ENCODE measurements at regions not wholly inside any gene's neighbourhood (a gene's known extent, or its start where the extent isn't known, plus 50 kb on each side); places are given as distances from the start of the nearest gene placed in this dataset.

DNA sequence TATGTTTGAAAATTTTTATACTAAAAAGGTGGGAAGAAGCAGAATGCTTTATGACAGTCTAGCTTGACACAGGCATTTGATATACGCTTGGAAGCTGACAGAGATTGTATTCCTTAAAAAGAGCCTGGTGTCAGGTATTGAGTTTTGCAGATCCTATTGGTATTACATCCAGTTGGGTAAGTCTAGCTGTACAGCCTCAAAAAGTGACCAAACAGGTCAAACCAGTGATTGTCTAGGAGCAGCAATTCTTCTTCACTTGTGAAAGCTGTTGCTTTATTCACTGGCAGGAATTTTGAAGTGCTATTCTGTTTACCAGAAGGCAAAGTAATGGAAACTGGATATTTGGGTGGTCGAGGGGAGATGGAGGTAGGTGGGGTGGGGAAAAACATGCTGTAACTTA lies 77.5 kb downstream of the UCHL1 start:
- H3K9me3 Mint-ChIP-seq, result peaks cover 3% of the 10 kb centered on the region
- H3K4me1 Mint-ChIP-seq (ENCODE audit: low read depth), result no peaks in the 10 kb centered on the region
- H3K4me3 Mint-ChIP-seq, result no peak overlapping the region
- no peak overlapping the region for H3K27ac Mint-ChIP-seq
- no peaks in the 10 kb centered on the region for H3K36me3 Mint-ChIP-seq (ENCODE audit: low read depth)
- H3K27me3 Mint-ChIP-seq, result peaks cover 5% of the 10 kb centered on the region

DNA sequence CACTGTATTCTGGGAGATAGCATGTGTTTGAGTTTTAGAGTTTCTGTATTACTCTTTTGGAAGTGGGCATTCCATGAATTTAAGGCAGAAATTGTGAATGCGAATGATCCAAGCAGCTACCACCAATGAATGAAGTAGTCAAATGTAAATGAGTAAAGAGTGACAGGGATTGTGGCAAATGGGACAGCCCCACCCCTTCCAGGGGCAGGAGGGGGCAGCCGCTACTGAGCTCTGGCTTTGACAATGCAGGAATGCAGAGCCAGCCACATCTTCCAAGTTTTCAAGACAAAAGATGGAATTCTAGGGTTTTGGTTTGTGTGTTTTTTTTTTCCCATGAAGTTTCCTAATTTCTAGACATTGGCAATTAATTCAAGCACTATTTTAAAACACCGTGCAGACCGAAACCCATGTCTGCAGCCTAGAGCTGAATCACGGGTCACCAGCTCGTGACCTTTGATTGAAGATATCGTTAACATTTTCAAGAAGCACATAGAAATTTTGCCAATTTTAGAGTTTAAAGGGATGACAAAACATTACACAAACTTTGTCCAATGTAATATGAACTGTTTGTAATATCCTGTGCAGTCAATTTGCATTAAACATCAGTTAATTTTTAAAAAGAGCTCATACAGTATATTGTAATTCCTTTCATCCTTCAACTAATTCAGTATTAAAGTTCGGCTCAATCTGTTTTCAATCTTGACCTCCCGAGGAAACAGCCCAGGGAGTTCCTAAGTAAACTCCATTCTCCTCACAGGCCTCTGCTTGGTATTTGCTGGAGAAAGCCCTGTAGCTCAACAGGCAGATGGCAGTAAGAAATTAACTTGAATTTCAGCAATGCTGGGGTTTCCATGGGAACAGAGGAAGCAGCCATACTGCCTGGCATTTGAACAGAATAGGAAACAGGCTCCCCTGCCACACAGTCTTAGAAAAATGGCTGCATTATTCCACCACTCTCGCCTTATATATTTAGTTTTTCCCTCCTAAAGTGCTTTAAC lies 83.4 kb downstream of the UCHL1 start:
- H3K4me3 Mint-ChIP-seq, result no peak overlapping the region
- H3K27ac Mint-ChIP-seq, result no peak overlapping the region
- no peaks in the 10 kb centered on the region for H3K4me1 Mint-ChIP-seq (ENCODE audit: low read depth)
- no peaks in the 10 kb centered on the region for H3K36me3 Mint-ChIP-seq (ENCODE audit: low read depth)
- H3K9me3 Mint-ChIP-seq, result peaks cover 7% of the 10 kb centered on the region
- peaks cover 3% of the 10 kb centered on the region for H3K27me3 Mint-ChIP-seq

DNA sequence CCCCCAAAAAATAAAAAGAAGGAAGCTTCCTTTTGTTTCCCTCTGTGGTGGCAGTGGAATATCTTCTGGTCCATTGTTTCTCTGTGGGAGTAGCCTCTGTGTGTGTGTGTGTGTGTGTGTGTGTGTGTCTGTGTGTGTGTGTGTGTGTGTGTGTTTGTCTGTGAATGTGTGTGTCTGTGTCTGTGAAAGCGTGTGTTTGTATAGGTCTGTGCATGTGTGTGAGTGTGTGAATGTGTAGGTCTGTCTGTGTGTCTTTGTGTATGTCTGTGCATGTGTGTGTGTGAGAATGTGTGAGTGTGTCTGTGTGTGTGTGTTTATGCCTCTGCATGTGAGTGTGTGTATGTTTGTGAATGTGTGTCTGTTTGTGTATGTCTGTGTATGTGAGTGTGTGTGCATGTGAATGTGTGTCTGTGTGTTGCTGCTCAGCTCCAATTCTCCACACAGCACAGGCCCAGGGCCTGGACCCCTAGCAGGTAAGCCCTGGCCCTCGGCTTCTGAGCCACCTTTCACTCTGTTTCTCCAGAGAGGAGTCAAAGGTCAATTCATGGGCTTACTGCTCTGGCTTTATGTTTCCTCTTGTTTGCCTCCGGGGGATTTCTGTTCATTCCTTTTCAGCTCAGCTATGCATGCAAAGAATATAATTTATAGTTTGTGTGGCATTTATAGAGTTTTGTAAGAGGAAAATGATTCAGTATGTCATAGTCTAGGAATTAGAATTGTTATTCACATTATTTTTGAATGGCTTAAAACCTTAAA lies 89.8 kb downstream of the UCHL1 start:
- Mint-ChIP-seq H3K27ac (no peak overlapping the region), H3K9me3 (peaks cover 4% of the 10 kb centered on the region), H3K36me3 (ENCODE audit: low read depth) (no peaks in the 10 kb centered on the region), H3K27me3 (peaks cover 9% of the 10 kb centered on the region), H3K4me3 (no peak overlapping the region), H3K4me1 (ENCODE audit: low read depth) (no peaks in the 10 kb centered on the region)

DNA sequence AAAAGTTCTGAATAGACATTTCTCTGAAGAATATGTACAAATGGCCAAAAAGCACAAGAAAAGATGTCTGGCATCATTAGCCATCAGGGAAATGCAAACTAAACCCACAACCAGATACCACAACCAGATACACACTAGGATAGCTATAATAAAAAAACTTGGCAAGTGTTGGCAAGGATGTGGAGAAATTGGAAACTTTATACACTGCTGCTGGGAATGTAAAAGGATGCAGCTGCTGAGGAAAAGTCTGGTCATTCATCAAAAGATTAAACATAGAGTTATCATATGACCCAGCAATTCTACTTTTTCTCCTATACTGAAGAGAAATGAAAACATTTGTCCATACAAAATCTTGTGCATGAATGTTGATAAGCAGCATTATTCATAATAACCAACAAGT lies 92.3 kb downstream of the UCHL1 start:
- Mint-ChIP-seq H3K27ac (no peak overlapping the region), H3K4me3 (no peak overlapping the region), H3K27me3 (peaks cover 10% of the 10 kb centered on the region), H3K36me3 (ENCODE audit: low read depth) (no peaks in the 10 kb centered on the region), H3K9me3 (peaks cover 4% of the 10 kb centered on the region), H3K4me1 (ENCODE audit: low read depth) (no peaks in the 10 kb centered on the region)

DNA sequence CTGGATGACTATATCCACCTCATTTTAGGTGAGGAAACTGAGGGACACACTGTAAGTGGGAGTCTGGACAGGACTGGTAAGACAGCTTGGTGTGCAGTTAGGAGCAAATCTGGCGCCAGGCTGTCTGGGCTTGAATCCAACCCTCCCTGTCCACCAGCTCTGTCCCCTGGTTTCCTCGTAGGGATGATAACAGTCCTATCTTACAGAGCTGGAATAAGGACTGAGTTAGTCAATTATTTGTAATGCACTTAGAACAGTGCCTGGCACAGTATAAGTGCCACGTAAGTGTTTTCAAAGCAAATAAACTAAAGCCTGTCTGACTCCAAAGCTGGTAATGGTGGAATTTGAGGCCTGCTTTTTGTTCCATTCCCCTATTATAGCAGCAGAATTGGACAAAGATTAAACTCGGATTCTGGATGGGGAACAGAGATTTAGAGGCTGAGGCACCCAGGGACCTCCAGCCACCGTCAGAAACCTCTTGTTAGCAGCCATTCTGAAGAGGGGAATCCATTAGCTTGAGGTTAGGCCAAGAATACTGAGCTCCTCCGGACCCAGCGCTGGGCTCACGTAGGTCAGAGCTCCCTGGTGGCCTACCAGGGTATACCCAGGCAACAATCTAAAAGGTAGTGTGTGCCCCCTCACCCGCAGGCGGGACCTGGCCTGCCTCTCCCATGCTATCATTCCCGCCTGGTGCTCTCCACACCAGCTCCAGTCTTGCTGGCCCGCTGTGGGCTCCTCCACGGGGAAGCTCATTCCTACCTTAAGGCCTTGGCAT lies 102.1 kb downstream of the UCHL1 start:
- Mint-ChIP-seq H3K36me3 (ENCODE audit: low read depth) (no peaks in the 10 kb centered on the region), H3K27me3 (peaks cover 42% of the 10 kb centered on the region), H3K27ac (no peak overlapping the region), H3K9me3 (no peaks in the 10 kb centered on the region), H3K4me1 (ENCODE audit: low read depth) (no peaks in the 10 kb centered on the region), H3K4me3 (no peak overlapping the region)

DNA sequence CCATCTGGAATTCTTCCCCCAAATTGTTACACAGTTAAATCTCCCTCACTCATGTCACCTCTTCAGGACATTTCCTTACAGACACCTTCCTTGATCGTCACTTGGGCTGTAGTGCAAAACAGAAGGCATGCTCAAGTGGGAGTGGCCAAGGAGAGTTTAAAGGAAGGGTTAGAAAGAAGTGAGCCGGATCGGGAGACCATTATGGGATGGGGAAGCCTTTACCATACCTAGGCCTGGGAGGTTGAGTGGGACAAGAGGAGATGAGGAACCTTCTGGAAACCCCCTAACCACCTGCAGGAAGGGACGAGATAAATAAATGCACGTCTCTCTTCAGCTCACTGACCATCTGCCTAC lies 102.7 kb downstream of the UCHL1 start:
- Mint-ChIP-seq H3K27ac (no peak overlapping the region), H3K9me3 (no peaks in the 10 kb centered on the region), H3K4me1 (ENCODE audit: low read depth) (no peaks in the 10 kb centered on the region), H3K4me3 (no peak overlapping the region), H3K27me3 (peaks cover 46% of the 10 kb centered on the region), H3K36me3 (ENCODE audit: low read depth) (no peaks in the 10 kb centered on the region)

DNA sequence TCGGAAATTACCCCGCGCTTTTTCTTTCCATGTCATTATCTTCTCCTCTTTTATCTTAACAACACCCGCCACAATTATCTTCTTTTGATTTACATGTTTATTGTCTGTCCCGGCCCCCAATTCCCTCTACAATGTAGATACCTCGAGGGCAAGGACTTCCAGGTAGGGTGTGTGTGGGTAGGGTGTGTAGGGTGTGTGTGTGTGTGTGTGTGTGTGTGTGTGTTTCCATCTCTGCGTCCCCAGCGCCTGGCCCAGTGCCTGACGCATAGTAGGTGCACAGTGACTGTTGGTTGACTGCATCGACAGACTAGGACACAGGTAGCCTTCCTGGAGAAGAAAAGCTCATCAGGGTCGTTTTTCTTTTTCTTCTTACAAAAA lies 103.1 kb downstream of the UCHL1 start:
- peaks cover 50% of the 10 kb centered on the region for H3K27me3 Mint-ChIP-seq
- no peaks in the 10 kb centered on the region for H3K36me3 Mint-ChIP-seq (ENCODE audit: low read depth)
- H3K4me1 Mint-ChIP-seq (ENCODE audit: low read depth), result no peaks in the 10 kb centered on the region
- no peak overlapping the region for H3K27ac Mint-ChIP-seq
- no peaks in the 10 kb centered on the region for H3K9me3 Mint-ChIP-seq
- no peak overlapping the region for H3K4me3 Mint-ChIP-seq

DNA sequence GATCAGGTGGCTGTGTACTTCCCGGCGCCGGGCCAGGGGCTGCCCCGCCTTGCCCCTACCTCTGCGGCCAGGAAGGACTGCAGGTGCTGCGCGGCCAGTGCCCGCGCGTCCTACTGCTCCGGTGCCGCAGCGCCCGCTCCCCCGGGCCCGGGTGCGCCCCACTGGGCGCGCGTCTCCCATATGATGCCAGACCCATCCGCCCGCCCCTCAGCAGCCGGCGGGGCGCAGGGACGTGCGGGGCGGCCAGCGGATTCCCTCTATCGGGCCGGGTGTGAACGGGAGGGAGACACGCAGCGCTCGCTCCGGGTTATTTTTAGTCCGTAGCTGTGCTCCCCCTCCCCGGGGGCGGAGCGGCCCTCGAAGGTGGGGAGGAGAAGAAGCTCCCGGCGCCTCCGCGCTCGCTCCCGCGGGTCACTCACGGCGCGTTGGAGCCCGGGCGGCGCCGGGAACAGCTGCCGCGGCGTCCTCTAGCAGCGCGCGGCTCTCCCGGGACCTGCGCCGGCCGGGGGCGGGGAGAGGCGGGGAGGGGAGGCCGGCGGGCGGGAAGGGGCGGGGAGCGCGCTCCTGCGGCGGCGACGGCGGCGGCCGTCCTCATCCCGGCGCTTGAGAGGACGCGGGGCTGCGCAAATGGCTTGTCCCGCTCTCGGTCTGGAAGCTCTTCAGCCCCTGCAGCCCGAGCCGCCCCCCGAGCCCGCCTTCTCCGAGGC lies 103.6 kb downstream of the UCHL1 start:
- H3K4me1 Mint-ChIP-seq (ENCODE audit: low read depth), result no peaks in the 10 kb centered on the region
- no peak overlapping the region for H3K27ac Mint-ChIP-seq
- H3K4me3 Mint-ChIP-seq, result no peak overlapping the region
- H3K9me3 Mint-ChIP-seq, result no peaks in the 10 kb centered on the region
- peaks cover 56% of the 10 kb centered on the region for H3K27me3 Mint-ChIP-seq
- no peaks in the 10 kb centered on the region for H3K36me3 Mint-ChIP-seq (ENCODE audit: low read depth)

DNA sequence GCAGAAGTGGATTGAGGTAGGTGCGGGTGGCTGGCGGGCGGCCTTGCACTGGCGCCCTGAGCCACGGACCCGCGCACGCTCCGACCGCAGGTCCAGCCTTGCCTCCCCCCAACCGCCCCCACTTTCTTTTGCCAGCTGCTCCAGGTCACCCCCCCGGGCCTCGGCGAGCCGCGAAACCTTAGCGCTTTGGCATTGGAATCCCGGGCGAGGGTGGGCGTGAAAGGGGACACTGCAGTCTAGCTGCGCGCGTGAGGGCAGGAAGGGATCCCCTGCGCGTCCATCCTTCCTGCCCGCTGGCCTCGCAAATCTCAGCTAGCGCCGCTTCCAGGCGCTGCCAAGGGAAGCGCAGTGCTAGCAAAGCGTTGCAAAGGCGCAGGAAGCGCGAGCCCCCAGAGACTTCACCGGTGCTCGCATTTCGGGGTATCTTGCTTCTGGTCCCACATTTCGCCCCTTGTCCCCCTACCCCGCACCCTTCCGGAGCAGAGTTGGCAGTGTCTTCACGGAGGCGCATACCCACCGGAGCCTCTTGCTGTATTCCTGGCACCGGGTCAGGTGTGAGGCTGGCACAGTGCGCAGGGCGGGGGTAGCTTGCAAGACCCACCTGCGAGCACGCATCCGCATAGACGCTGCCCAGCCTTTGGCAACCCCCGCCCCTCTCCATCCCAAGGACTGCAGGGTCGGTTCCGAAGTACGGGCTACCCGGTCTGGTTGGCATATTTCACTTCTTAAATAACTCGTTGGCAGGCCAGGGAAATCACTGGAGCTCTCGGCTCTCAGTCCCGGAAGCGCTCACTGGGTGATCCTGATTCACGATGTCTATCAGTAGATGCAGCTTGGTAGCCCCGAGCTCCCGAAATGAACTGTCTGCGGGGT lies 104.4 kb downstream of the UCHL1 start:
- Mint-ChIP-seq H3K27ac (no peak overlapping the region), H3K4me3 (no peak overlapping the region), H3K36me3 (ENCODE audit: low read depth) (no peaks in the 10 kb centered on the region), H3K9me3 (no peaks in the 10 kb centered on the region), H3K4me1 (ENCODE audit: low read depth) (no peaks in the 10 kb centered on the region), H3K27me3 (peaks cover 61% of the 10 kb centered on the region)

DNA sequence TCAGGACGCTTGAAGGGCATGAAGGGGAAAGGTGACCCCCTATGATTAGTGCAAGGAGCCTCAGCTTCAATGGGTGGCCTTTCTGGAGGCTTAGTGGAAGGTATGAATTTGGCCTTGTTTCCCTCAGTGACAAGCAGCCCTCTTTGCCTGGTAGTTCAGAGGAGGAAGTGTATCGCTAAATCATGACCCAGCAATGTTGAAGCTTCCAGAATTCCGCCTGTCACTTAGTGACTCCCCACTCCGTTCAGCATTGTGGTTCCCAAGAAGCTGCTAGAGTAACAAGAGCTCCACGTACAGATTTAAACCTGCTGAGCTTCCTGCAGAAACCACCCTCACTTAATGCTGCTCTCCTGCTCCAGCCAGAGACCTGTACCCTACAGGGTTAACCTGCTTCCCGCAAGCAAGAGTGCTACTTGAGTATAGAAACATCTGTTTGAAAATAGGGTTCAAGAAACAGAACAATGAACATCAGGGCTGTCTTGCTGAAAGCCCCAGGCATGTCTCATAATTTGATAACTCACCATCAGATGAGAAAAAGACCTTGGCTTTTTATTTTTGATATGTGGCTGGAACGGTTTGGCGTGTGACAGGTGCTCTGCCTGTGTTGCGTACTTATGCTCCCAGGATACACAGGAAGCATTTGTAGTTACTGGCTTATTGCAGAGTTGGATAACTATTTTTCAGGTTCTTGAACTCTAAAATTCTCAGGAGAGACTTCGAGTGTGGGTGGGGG lies 105.2 kb downstream of the UCHL1 start:
- H3K9me3 Mint-ChIP-seq, result no peaks in the 10 kb centered on the region
- H3K27ac Mint-ChIP-seq, result no peak overlapping the region
- peaks cover 65% of the 10 kb centered on the region for H3K27me3 Mint-ChIP-seq
- H3K4me3 Mint-ChIP-seq, result no peak overlapping the region
- H3K4me1 Mint-ChIP-seq (ENCODE audit: low read depth), result no peaks in the 10 kb centered on the region
- no peaks in the 10 kb centered on the region for H3K36me3 Mint-ChIP-seq (ENCODE audit: low read depth)

DNA sequence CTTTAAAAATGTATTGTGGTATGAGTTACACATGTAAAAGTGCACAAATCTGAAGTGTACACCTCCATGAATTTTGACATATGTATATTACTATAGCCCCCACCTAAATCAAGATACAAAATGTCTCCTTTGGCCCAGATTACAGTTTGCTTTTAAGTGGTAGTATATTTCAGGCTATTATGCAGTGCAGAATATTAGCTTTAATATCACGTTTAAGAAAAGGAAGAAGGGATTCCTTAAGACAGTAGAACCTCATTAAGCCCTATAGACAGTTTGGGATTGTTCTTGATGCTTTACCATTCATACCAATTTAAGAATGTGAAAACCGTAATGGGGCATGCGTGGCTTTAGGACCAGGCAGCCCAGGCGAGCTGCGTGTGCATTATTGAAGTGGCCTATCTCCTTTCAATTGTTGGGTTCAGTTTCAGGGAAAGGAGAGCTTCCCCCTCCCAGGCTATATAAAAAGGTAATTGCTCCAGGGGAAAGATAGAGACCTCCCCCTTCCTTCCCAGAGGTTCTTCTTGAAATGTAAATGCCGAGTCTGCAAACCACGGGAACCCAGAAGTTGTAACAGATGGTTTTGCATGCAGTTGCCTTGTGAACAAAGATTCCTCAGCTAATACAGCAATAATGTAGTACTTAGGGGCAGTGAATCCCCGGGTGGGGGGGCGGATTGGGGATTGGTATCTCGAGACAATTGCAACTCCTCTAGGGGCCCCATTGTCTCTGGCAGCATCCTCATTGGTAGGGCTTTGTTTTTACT lies 106.1 kb downstream of the UCHL1 start:
- H3K4me1 Mint-ChIP-seq (ENCODE audit: low read depth), result no peaks in the 10 kb centered on the region
- no peak overlapping the region for H3K4me3 Mint-ChIP-seq
- H3K27me3 Mint-ChIP-seq, result peaks cover 65% of the 10 kb centered on the region
- H3K9me3 Mint-ChIP-seq, result no peaks in the 10 kb centered on the region
- no peaks in the 10 kb centered on the region for H3K36me3 Mint-ChIP-seq (ENCODE audit: low read depth)
- no peak overlapping the region for H3K27ac Mint-ChIP-seq

DNA sequence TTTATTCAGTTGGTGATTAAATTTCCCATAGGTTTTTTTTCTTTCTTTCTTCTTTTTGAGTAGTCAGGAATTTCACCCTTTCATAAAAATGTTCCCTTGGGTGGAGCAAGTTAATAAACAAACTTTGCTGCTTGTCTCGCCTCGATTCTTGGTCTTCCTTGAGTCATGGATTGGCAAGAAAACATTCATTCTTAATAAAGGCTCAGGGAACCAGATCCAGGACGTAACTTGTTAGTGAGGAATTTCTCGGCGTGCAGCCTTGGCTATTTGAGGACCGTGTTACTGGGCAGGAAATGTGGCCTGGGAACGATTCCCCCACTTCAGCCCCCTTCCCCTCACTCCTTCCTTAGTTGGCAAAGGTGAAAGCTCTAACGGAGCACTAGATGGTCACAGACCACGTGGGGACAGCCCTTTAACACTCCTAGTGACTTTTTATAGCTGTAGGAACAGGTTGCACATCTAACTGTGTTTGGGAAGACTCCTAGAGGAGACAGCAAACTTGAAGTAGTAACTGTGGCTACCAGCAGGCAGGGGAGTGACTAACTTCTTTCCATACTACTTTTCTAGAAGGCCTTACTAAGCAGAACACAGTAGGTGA lies 106.8 kb downstream of the UCHL1 start:
- no peak overlapping the region for H3K27ac Mint-ChIP-seq
- no peaks in the 10 kb centered on the region for H3K4me1 Mint-ChIP-seq (ENCODE audit: low read depth)
- no peaks in the 10 kb centered on the region for H3K9me3 Mint-ChIP-seq
- H3K4me3 Mint-ChIP-seq, result no peak overlapping the region
- no peaks in the 10 kb centered on the region for H3K36me3 Mint-ChIP-seq (ENCODE audit: low read depth)
- H3K27me3 Mint-ChIP-seq, result peaks cover 59% of the 10 kb centered on the region
